Aorta (tissue), 5 donors: ENCODE measurements at regions not wholly inside any gene's neighbourhood (a gene's known extent, or its start where the extent isn't known, plus 50 kb on each side); places are given as distances from the start of the nearest gene placed in this dataset.

Experiments used
- ATAC-seq: fragments of 200-7000 bp; cut with Tn5 transposase; one replicate; pipeline ENCODE4 v1.9.1; 2022; ENCODE audit warnings: moderate library complexity; ENCODE audit not compliant: low FRiP score
- DNase-seq, 2 donors: peaks; one replicate each; pipeline ENCODE4 v3.0.0-alpha.2; 2020
- H3K27ac ChIP-seq, 2 donors: one replicate each; pipeline ENCODE4 v1.5.1; 2013; ENCODE audit warnings: low read length in 2 of 2, mild to moderate bottlenecking in 2 of 2, moderate library complexity in 2 of 2, control low read depth in 1 of 2, inconsistent platforms in 1 of 2, low read depth in 1 of 2
- H3K27me3 ChIP-seq, 2 donors: one replicate each; pipeline ENCODE4 v1.6.1; 2013; ENCODE audit warnings: control low read depth in 1 of 2, low read length in 1 of 2, mild to moderate bottlenecking in 1 of 2, moderate library complexity in 1 of 2; ENCODE audit not compliant: insufficient read depth in 2 of 2, control insufficient read depth in 1 of 2
- H3K36me3 ChIP-seq, 2 donors: one replicate each; pipeline ENCODE4 v1.6.1; 2013; ENCODE audit warnings: control low read depth in 1 of 2, low read length in 1 of 2, mild to moderate bottlenecking in 1 of 2; ENCODE audit not compliant: insufficient read depth in 2 of 2, control insufficient read depth in 1 of 2
- H3K4me1 ChIP-seq, 2 donors: one replicate each; pipeline ENCODE4 v1.6.1; 2013; ENCODE audit warnings: low read length in 2 of 2, control low read depth in 1 of 2, mild to moderate bottlenecking in 1 of 2, moderate library complexity in 1 of 2; ENCODE audit not compliant: insufficient read depth in 2 of 2, control insufficient read depth in 1 of 2
- H3K4me3 ChIP-seq, 2 donors: one replicate each; pipeline ENCODE4 v1.5.1; 2013; ENCODE audit warnings: low read length in 2 of 2, control low read depth in 1 of 2, mild to moderate bottlenecking in 1 of 2
- H3K9me3 ChIP-seq: one replicate; pipeline ENCODE4 v1.6.1; 2013; ENCODE audit warnings: mild to moderate bottlenecking, low read length; ENCODE audit not compliant: control insufficient read depth
- WGBS, 2 donors: extraction: QIAGEN DNeasy Blood & Tissue Kit; methylation state at CpG; one replicate each; pipeline ENCODE4 v1.1.7; 2013; 5-methylcytosine and 5-hydroxymethylcytosine counted together
- intact Hi-C, 2 donors: fragments of 100-400 bp; cut with DNase I; formaldehyde crosslinking; loops; one replicate each; pipeline versions ENCODE4 v1.14.2 to v1.15.0; 2022
- donor health status: healthy with polysubstance abuse.
- donor health status: Bipolar disorder and iron deficiency.
- donor health status: DM: no; HTN: no; CAD: no.
- donor health status: DM: no; HTN: no; CAD: no.
- donor health status: DM: yes; HTN: yes; CAD: no.

- H3K4me1 ChIP-seq = no peaks in the 10 kb centered on the region
- WGBS, 2 donors = 80 to 85% methylated on average over 16 of the region's 16 CpGs
- intact Hi-C loops = no loop called here
- H3K9me3 ChIP-seq = peaks cover 2% of the 10 kb centered on the region
- DNase-seq (no peak), ATAC-seq (no peak)
- no peaks in the 10 kb centered on the region for H3K36me3 ChIP-seq
- H3K27me3 ChIP-seq = no peaks in the 10 kb centered on the region
- no peak overlapping the region for H3K4me3 ChIP-seq
- H3K27ac ChIP-seq = no peak overlapping the region
Observed at GRCh38 chr10:131021246-131021895, 290.1 kb downstream of the TCERG1L start.

- H3K4me3 ChIP-seq = no peak overlapping the region
- intact Hi-C loops = no loop called here
- H3K4me1 ChIP-seq = no peaks in the 10 kb centered on the region
- ATAC-seq (no peak), DNase-seq (no peak)
- peaks cover 2% of the 10 kb centered on the region for H3K9me3 ChIP-seq
- H3K27ac ChIP-seq = no peak overlapping the region
- H3K27me3 ChIP-seq = no peaks in the 10 kb centered on the region
- H3K36me3 ChIP-seq = no peaks in the 10 kb centered on the region
- 76 to 77% methylated on average over 4 of the region's 4 CpGs for WGBS, 2 donors
Observed at GRCh38 chr10:131021969-131022368, 289.6 kb downstream of the TCERG1L start.

- Histone ChIP-seq H3K4me3 (no peak overlapping the region), H3K27ac (no peak overlapping the region), H3K9me3 (peaks cover under 1% of the 10 kb centered on the region), H3K36me3 (no peaks in the 10 kb centered on the region), H3K27me3 (no peaks in the 10 kb centered on the region), H3K4me1 (no peaks in the 10 kb centered on the region)
- DNase-seq (no peak), ATAC-seq (no peak)
- WGBS, 2 donors = 87 to 92% methylated on average over 10 of the region's 10 CpGs
- intact Hi-C loops = no loop called here
Observed at GRCh38 chr10:131022369-131022768, 289.2 kb downstream of the TCERG1L start.

GRCh38 chr10:131022981-131023380 lies 288.5 kb downstream of the TCERG1L start:
- H3K36me3 ChIP-seq = no peaks in the 10 kb centered on the region
- H3K27me3 ChIP-seq = no peaks in the 10 kb centered on the region
- DNase-seq = no peak
- no peak overlapping the region for H3K4me3 ChIP-seq
- H3K4me1 ChIP-seq = no peaks in the 10 kb centered on the region
- no peak overlapping the region for H3K27ac ChIP-seq
- WGBS, 2 donors = 50 to 56% methylated on average over 5 of the region's 5 CpGs
- intact Hi-C loops = no loop called here
- ATAC-seq = no peak
- no peaks in the 10 kb centered on the region for H3K9me3 ChIP-seq

GRCh38 chr10:131024259-131025131 lies 287.0 kb downstream of the TCERG1L start:
- WGBS, 2 donors = 77 to 81% methylated on average over 17 of the region's 17 CpGs

GRCh38 chr10:131025333-131025732 lies 286.2 kb downstream of the TCERG1L start:
- WGBS, 2 donors = 80 to 87% methylated on average over 9 of the region's 9 CpGs
- Histone ChIP-seq H3K36me3 (no peaks in the 10 kb centered on the region), H3K9me3 (no peaks in the 10 kb centered on the region), H3K4me1 (no peaks in the 10 kb centered on the region), H3K4me3 (no peak overlapping the region), H3K27me3 (no peaks in the 10 kb centered on the region), H3K27ac (no peak overlapping the region)
- DNase-seq (peak in 1 of 2 donors; percentile 35), ATAC-seq (no peak)
- intact Hi-C loops = no loop called here

More at GRCh38 chr10:131024259-131025131, 287.0 kb downstream of the TCERG1L start:
- Histone ChIP-seq H3K9me3 (no peaks in the 10 kb centered on the region), H3K4me3 (no peak overlapping the region), H3K4me1 (no peaks in the 10 kb centered on the region), H3K27me3 (no peaks in the 10 kb centered on the region), H3K36me3 (no peaks in the 10 kb centered on the region), H3K27ac (no peak overlapping the region)
- DNase-seq (no peak), ATAC-seq (no peak)
- intact Hi-C loops = no loop called here

GRCh38 chr10:131027256-131027655 lies 284.3 kb downstream of the TCERG1L start:
- Histone ChIP-seq H3K4me3 (no peak overlapping the region), H3K9me3 (no peaks in the 10 kb centered on the region), H3K27ac (no peak overlapping the region), H3K4me1 (no peaks in the 10 kb centered on the region), H3K27me3 (no peaks in the 10 kb centered on the region), H3K36me3 (no peaks in the 10 kb centered on the region)
- DNase-seq (no peak), ATAC-seq (no peak)
- intact Hi-C loops = no loop called here
- WGBS, 2 donors = 71 to 77% methylated on average over 7 of the region's 7 CpGs

- no peak for ATAC-seq
- no peak overlapping the region for H3K4me3 ChIP-seq
- WGBS, 2 donors = 82 to 88% methylated on average over 14 of the region's 14 CpGs
- intact Hi-C loops = no loop called here
- DNase-seq = no peak
- no peak overlapping the region for H3K27ac ChIP-seq
- no peaks in the 10 kb centered on the region for H3K9me3 ChIP-seq
- no peaks in the 10 kb centered on the region for H3K27me3 ChIP-seq
- H3K4me1 ChIP-seq = no peaks in the 10 kb centered on the region
- H3K36me3 ChIP-seq = no peaks in the 10 kb centered on the region
Observed at GRCh38 chr10:131031346-131031745, 280.2 kb downstream of the TCERG1L start.
